Adrenal gland (tissue), 9 donors: ENCODE measurements at regions not wholly inside any gene's neighbourhood (a gene's known extent, or its start where the extent isn't known, plus 50 kb on each side); places are given as distances from the start of the nearest gene placed in this dataset.
"Not testable (repeated sequence)": the region's sequence is repeated elsewhere in the genome, so short reads cannot be mapped to it uniquely, and the experiment has no call there.

Experiments
- DNase-seq, 7 donors: peaks; one replicate each; pipeline ENCODE4 v3.0.0-alpha.2; 2019 to 2020
- H3K27ac ChIP-seq, 5 donors: fragments of 200-600 bp; sonication (generic) in 4 of 5; 1 replicate in 3 of 5; 2 replicates in 2 of 5; pipeline versions ENCODE4 v1.5.1 to v1.8.0; 2016 to 2020; ENCODE audit warnings: mild to moderate bottlenecking in 1 of 5
- H3K27me3 ChIP-seq: fragments of 200-600 bp; 2 replicates; pipeline ENCODE4 v1.8.0; 2021
- H3K36me3 ChIP-seq, 2 donors: fragments of 200-600 bp; replicated peaks in 1 of 2; 1 replicate in 1 of 2; 2 replicates in 1 of 2; pipeline versions ENCODE4 v1.5.1 to v1.8.0; 2018 to 2022
- H3K4me1 ChIP-seq, 2 donors: fragments of 200-600 bp; replicated peaks in 1 of 2; 1 replicate in 1 of 2; 2 replicates in 1 of 2; pipeline versions ENCODE4 v1.5.1 to v1.8.0; 2018 to 2021
- H3K4me3 ChIP-seq, 4 donors: fragments of 200-600 bp; sonication (generic) in 3 of 4; one replicate each; pipeline ENCODE4 v1.5.1; 2016 to 2018
- H3K9me3 ChIP-seq, 3 donors: fragments of 200-600 bp; sonication (generic) in 1 of 3; replicated peaks in 1 of 3; 1 replicate in 2 of 3; 2 replicates in 1 of 3; pipeline versions ENCODE4 v1.5.1 to v1.8.0; 2016 to 2021
- CTCF ChIP-seq, 6 experiments: fragments of 450-650 bp in 4 of 6; fragments of 200-600 bp in 2 of 6; sonication (generic) in 1 of 6; IDR thresholded peaks; 1 replicate in 5 of 6; 2 replicates in 1 of 6; pipeline versions ENCODE4 v1.5.1 to v1.8.0; 2016 to 2021; ENCODE audit warnings: antibody characterized with exemption in 6 of 6, mild to moderate bottlenecking in 2 of 6, moderate library complexity in 1 of 6
- POLR2A ChIP-seq, 2 donors: fragments of 450-650 bp; IDR thresholded peaks; one replicate each; pipeline ENCODE4 v1.6.1; 2017; ENCODE audit warnings: antibody characterized with exemption in 2 of 2, mild to moderate bottlenecking in 2 of 2, moderate library complexity in 1 of 2
- WGBS, 4 donors: extraction: QIAGEN DNeasy Blood & Tissue Kit in 2 of 4; methylation state at CpG; one replicate each; pipeline versions ENCODE4 v1.1.5 to v1.1.7; 2013 to 2017; 5-methylcytosine and 5-hydroxymethylcytosine counted together
- intact Hi-C, 2 donors: fragments of 100-400 bp; cut with DNase I; formaldehyde crosslinking; loops; one replicate each; pipeline versions ENCODE4 v1.14.1 to v1.15.0; 2022 to 2023
- donor health status: healthy with polysubstance abuse.
- donor health status: Bipolar disorder and iron deficiency.
- donor health status: DM: yes; HTN: yes; CAD: no.
- donor health status: DM: no; HTN: no; CAD: no.
- donor health status: DM: no; HTN: no; CAD: no.

DNA sequence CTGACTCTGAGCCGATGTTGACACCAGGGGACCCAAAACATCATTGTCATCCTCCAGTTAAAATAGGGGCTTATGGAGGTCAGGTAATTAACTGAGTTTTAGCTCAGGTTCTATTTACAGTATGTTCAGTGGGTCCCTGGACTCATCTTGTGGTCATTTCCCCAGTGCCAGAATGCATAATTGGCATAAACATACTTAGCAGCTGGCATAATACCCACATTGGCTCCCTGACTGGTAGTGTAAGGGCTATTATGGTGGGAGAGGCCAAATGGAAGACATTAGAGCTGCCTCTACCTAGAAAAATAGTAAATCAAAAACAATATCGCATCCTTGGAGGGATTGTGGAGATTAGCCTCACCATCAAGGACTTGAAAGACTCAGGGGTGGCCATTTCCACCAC lies 350.9 kb downstream of the C12orf75 start:
- TF ChIP-seq CTCF (IDR thresholded peaks at IDR 0.05): no peak
- no peak for TF ChIP-seq POLR2A (IDR thresholded peaks at IDR 0.05)

GRCh38 chr12:105682821-105683220 lies 352.3 kb downstream of the C12orf75 start:
- intact Hi-C loops, H3K9me3 ChIP-seq, H3K27me3 ChIP-seq, DNase-seq, H3K4me1 ChIP-seq, H3K36me3 ChIP-seq, H3K27ac ChIP-seq, H3K4me3 ChIP-seq: not testable (repeated sequence)
- 46 to 77% (median 60%) methylated on average over 1 of the region's 1 CpG for WGBS, 4 donors

More for the DNA sequence above, 350.9 kb downstream of the C12orf75 start:
- no peak overlapping the region for H3K27ac ChIP-seq
- DNase-seq: no peak
- H3K4me3 ChIP-seq: no peak overlapping the region
- no peaks in the 10 kb centered on the region for H3K36me3 ChIP-seq
- no peaks in the 10 kb centered on the region for H3K4me1 ChIP-seq
- no peaks in the 10 kb centered on the region for H3K27me3 ChIP-seq
- intact Hi-C loops: no loop called here
- H3K9me3 ChIP-seq: no peaks in the 10 kb centered on the region
- 93 to 95% (median 94%) methylated on average over 2 of the region's 2 CpGs for WGBS, 4 donors

DNA sequence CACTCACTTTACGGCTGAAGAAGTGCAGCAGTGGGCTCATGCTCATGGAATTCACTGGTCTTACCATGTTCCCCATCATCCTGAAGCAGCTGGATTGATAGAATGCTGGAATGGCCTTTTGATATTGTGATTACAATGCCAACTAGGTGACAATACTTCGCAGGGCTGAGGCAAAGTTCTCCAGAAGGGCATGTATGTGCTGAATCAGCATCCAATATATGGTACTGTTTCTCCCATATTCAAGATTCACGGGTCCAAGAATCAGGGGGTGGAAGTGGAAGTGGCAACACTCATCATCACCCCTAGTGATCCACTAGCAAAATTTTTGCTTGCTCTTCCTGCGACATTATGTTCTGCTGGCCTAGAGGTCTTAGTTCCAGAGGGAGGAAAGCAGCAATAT lies 353.3 kb downstream of the C12orf75 start:
- DNase-seq: not testable (repeated sequence)
- WGBS, 4 donors: 80 to 89% (median 87%) methylated on average over 3 to 4 of the region's 4 CpGs

GRCh38 chr12:105698075-105698474 lies 367.6 kb downstream of the C12orf75 start:
- Histone ChIP-seq H3K4me1 (no peaks in the 10 kb centered on the region), H3K9me3 (no peaks in the 10 kb centered on the region), H3K27ac (no peak overlapping the region), H3K27me3 (peaks cover 6% of the 10 kb centered on the region), H3K4me3 (no peak overlapping the region), H3K36me3 (no peaks in the 10 kb centered on the region)
- intact Hi-C loops: no loop called here
- DNase-seq: no peak
- WGBS, 4 donors: 59 to 85% (median 78%) methylated on average over 2 to 3 of the region's 3 CpGs
- TF ChIP-seq CTCF (IDR thresholded peaks at IDR 0.05) (no peak), POLR2A (IDR thresholded peaks at IDR 0.05) (no peak)

More for the DNA sequence above, 353.3 kb downstream of the C12orf75 start:
- intact Hi-C loops, H3K4me3 ChIP-seq, H3K36me3 ChIP-seq, H3K9me3 ChIP-seq, H3K27ac ChIP-seq, H3K27me3 ChIP-seq, H3K4me1 ChIP-seq: not testable (repeated sequence)

DNA sequence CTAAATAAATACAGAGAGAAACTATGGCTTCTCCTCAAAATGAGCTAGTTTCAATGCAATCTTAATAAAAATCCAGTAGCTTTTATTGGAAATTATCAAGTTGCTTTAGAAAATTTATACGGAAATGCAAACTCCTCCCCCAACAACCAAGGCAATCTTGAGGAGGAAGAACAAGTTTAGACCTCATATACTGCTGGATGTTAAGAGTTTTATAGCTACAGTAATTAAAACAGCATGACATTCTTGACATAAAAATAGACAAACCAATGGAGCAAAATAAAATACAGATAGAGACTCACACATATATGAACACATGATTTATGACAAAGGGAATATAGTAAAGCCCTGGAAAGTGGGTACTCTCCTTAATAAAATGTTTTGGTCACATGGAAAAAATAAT lies 368.7 kb downstream of the C12orf75 start:
- Histone ChIP-seq H3K27ac (no peak overlapping the region), H3K4me3 (no peak overlapping the region), H3K9me3 (no peaks in the 10 kb centered on the region), H3K4me1 (no peaks in the 10 kb centered on the region), H3K36me3 (no peaks in the 10 kb centered on the region), H3K27me3 (peaks cover 6% of the 10 kb centered on the region)
- no peak for DNase-seq
- TF ChIP-seq CTCF (IDR thresholded peaks at IDR 0.05) (no peak), POLR2A (IDR thresholded peaks at IDR 0.05) (no peak)
- intact Hi-C loops: no loop called here
- WGBS, 4 donors: 83 to 89% (median 86%) methylated on average over 1 of the region's 1 CpG
